HL-60/S4 treated with phorbol 12-myristate 13-acetate at 8.2 ng/mL for 4 days and 3 days (cell line): ENCODE measurements at regions not wholly inside any gene's neighbourhood (a gene's known extent, or its start where the extent isn't known, plus 50 kb on each side); places are given as distances from the start of the nearest gene placed in this dataset.

Source experiments
- in situ Hi-C: fragments of 300-500 bp; cut with MboI; formaldehyde crosslinking; loops from 2 replicates; pipeline ENCODE4 v1.15.0; 2022; ENCODE audit warnings: low sequenced_read_pairs

DNA sequence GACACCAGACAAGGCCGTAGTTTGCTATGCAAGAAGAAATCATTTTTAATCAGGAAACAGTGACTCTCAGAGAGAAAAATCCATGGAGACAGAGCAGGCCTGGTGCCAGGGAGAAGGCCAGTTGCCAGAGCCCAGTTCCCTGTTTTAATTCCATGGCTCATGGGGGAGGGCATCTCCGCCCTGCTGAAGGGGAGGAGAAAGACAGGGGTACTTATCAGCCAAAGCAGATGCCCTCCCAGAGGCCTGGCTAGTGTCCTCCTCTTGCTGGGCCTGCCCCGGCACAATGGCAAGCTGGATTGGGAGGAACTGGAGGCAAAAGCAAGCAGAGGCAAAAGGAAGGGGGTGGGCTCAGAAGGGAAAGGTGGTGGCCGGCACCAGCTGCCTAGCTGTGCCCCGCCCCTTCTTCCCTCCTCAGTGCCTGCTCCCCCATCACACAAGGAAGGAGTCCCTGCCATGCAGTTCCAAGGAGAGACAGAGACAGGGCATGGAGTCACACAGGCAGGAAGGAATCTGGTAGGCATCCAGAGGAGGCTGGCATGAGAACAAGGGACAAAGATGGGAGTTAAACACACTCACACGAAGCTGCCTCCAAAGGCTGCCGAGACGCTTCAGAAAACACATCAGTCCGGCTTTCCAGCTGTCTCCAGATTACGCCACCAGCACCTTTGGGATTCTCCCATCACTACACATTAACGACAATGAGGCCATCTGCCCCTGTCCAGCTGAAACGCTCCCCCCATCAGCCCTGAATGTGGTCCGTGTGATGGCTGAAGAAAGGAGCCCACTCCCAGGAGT is 591.8 kb downstream of the BUD13 start:
- in situ Hi-C loops = no loop called here

DNA sequence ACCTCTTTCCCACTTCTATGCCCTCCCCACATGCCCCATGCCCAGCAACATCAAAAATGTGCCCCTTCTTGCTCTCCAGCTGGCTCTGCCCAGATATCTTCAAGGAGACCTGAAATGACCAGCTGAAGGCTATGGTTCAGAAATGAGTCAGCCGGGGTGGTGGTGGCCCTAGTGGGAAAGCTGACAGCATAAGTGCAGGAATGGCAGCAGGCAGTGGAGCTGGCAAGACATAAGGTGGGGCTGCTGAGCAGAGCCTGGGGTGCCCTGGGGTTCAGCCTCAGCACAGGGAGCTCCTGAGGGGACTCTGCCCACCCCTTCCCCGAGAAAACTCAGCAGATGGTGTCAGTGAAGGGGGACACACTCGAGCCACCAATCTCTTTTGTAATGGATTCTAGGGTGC is 593.4 kb downstream of the BUD13 start:
- in situ Hi-C loops = no loop called here

DNA sequence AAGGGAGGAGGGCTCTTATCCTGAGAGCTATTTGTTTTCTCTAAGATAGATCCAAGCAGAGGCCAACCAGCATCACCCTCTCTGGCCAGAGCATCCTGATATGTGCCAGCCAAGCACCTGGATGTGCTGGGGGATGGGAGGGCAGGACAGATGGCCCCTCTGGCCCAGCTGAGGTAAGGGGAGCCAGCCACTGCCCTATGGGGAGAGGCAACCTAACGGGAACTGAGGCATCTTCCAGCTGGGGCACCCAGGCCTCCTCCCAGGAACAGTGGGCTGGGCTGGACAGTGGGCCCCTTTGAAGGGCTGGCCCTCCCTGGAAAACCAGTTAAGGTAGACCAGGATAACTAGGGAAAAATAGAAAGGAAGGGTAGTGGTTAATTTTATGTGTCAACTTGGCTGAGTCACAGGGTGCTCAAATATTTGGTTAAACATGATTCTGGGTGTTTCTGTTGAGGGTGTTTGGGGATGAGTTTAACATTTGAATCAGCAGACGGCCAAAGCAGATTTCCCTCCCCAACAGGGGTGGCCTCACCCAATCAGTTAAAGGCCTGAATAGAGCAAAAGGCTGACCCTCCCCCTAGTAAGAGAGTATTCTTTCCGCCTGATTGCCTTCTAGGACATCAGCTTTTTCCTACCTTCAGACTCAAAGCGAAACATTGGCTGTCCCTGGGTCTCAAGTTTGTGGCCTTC is 595.1 kb downstream of the BUD13 start:
- in situ Hi-C loops = no loop called here

DNA sequence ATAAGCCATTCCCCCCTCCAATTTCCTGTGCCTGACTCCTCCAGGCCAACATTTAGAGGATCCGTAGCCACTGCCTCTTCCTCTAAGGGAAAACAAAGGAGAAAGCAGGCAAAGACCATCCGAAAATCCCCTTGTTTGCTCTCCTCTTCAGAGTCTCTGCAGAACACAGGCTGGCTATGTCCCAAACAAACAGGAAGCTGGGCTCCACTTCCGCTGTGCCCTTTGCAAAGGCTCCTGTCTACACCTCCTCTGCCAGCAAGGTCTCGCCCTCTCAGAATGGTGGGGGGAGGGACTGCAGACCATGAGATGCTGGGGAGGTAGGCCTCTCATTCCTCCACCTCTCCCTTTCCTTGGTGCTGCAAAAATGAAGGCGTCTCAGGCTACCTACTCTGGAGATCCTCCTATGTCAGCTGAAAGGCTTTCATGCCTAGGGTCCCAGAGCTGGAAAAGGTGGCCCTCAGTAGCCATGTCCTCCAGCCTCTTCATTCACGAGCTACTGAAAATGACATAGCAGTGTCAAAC is 596.2 kb downstream of the BUD13 start:
- in situ Hi-C loops = no loop called here

DNA sequence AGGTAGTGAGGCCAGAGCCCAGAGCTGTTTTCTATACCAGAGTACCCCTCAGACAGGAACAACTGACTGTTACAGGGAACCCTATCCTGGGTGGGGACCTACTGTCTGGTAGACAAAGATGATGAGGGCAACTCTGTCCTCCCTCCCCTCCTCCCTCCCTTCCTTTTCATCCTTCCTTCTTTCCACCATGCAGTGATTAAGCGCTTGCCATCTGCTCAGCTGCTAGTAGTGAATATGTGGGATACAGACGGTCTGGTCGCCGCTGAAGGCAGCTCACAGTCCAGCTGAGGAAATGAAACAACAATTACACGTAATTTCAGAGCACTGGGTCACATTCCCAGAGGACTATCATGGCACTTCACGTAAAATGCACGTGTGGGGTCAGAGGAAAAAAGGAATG is 597.1 kb downstream of the BUD13 start:
- in situ Hi-C loops = no loop called here

DNA sequence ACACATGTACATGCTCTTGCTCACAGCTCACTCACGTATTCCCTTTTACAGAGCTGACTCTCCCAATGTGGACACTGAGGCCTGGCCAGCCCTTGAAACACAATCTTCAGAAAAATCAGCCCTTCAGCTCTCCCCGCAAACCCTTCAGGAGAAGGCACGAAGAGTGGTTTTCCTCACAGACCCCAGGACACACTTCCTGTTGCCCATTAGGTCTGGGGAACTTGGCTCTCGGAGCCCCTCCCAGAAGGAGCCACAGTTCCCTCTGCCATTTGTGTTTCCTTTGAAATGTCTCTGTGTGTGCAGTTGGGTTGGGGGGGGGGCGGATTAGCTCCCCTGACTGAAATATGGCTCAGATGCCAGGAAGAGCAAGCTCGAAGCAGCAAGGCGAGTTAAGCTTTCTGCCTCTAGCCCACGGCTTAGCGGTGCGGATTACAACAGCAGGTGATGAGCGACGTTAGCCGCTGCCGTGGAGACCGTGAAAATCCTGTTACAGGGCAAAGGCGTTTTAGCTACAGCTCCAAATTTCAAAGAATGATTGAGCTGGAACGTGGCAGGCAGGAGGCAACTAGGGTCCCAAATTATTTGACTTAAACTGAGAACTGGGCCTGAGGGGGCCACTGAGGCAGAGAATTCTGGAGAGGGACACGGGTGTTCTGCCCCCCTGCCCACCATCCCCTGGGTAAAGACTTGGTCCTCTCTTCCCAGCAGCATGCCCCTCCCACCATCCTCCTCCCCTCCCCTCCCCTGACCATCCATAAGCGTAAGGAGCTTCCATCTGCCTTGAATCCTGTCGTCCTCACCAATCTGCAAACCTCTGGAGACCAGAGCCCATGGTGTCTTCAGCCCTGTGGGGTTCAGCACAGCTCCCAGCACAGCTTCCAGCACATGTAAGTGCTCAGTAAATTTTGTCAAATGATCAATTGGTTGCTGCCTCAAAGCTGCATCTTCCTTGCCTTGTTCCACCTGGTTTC is 598.6 kb downstream of the BUD13 start:
- in situ Hi-C loops = no loop called here

DNA sequence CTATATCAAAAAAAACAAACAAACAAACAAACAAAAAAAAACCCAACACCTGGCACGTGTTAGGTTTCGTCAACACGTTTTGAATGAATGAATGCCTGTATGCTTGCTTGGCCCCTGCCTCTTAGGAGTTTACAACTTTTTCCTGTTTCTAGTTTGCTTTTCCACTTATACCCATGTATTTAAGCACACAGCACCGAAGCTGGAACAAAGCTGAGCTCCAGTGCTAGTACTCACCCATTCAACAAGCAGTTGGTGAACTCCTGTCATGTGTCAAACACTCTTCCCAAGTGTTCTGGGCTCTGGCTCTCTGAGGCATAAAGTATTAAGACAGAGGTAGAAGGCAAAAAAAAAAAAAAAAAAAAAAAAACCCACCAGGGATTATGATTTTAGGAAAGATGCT is 599.3 kb downstream of the BUD13 start:
- in situ Hi-C loops = no loop called here

DNA sequence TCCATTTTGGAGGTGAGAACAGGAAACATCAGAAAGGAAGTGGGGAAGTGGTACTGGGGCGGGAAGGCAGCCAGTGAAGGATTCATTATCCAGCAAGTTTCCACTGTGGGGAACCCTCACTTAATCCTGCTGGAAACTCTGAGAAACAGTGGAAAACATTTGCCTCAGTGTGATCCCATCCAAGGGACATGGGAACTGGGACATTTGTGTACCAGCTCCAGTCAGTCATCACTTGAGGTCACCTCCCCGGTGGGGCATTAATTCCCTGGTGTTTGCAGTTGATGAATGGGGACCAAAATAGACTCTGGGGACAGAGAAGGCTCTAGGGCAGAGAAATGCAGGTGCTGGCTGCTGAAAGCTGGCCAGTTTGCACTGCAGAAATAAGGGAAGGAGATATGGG is 599.9 kb downstream of the BUD13 start:
- in situ Hi-C loops = no loop called here

DNA sequence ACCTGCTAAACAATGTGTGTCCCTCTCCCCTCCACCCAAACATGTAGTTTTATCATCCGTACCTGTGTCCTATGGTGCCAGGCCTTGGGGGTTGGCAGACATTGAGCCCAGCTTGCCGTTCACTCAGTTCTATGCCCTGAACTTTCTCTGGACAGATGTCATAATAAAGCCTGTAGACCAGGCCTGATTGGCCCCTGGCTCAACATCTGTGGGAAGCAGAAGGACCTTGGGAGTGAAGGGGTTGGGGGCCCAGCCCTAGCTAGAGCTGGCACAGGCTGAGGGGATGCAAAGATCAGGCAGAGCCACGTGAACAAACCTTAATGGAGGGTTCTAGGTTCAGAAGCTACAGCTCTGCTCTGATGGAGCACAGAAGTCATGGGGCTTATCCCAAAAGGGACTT is 600.6 kb downstream of the BUD13 start:
- in situ Hi-C loops = no loop called here

DNA sequence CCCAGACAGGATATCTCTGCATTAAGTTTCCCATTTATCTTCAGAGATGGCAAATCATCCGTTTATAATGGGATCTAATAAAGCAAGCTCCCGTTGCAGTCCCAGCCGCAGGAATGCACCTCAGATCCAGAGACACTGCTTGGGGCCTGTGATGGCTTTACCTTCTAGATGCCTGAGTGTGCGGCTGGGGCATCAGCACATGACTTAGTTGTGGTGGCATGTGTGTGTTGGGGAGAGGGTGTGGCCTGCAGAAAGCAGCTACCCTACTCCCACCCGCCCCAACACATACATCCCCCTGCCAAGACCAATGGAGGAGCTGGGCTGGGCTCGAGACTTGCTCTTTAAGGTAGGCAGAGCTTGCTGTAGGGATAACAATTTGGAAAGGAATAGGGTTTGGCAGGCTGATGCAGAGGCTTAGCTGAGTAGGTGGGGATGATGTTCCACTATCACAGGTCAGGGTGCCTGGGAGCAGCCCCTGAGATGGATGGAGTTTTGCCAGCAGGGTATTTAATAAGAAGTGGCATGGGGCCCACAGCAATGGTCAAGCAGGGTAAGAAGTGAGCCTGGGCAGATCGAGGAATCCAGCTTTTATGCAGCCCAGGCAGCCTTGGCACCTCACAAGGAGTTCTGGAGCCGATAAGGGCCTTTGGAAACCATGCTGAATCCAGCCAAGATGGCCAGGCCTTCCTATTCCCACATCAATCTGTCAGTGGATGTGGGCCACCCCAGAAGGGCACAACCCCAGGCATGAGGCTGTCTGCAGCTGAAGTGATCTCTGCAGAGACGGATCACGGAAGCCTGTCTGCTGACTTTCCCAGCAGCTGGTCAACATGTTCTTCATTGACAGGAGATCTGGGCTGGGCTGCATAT is 601.3 kb downstream of the BUD13 start:
- in situ Hi-C loops = no loop called here

DNA sequence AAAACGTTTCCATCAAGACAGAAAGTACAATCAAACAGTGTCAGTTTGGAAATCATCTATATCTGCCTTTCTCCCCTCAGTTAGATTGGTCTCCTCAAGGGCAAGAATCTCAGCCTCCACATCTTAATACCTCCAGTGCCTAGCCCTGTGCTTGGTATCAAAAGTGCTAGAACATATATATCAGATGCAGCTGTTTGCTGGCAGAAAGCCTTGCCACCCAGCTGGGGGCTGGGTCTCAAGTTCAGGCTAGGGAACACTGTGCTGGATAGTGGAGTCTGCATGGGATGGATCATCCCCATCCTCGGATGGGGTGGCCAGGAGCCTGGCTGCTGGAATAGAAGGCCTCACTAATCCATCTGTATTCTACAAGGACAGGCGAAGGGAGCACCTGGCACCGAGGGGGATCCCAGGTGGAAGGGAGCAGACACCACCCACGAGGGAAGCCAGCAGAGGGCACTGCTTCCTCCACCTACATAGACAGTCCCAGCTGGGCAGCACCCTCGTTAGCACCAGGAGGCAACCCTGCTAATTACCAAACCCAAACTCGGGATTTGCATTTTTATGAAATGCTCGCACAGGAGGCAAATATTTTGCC is 602.2 kb downstream of the BUD13 start:
- in situ Hi-C loops = no loop called here

DNA sequence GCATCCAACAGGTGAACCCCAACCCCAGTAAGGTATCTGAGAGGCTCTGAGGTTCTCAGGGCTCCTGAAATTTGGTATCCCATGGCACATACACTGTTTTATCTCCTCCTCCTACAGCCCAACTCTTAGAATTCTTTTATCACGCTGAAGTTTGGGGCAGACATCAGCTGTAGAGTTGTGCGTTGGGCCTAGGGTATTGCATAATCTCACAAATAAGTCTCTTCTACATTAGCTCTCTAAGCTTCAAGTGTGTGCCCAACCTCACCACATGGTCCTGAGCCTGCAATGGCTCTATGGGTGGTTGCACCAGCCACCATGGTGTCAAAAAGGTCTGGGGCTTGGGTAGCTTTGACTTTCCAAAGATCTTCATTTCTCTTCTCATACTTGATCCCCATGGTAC is 603.0 kb downstream of the BUD13 start:
- in situ Hi-C loops = no loop called here

DNA sequence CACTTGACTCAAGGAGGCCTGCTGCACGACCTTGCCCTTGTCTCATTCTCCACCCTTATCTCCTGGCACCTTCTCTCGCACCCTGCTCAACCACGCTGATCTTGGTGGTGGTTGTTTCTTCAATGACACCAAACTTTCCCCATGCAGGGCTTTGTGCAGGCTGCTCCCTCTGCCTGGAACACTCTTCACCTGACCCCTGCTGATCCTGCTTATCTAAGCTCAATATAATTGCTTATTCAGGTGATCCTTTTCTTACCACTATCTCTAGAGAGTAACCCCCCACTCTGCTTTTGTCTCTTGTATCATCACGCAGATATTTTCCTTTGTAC is 604.4 kb downstream of the BUD13 start:
- in situ Hi-C loops = no loop called here

DNA sequence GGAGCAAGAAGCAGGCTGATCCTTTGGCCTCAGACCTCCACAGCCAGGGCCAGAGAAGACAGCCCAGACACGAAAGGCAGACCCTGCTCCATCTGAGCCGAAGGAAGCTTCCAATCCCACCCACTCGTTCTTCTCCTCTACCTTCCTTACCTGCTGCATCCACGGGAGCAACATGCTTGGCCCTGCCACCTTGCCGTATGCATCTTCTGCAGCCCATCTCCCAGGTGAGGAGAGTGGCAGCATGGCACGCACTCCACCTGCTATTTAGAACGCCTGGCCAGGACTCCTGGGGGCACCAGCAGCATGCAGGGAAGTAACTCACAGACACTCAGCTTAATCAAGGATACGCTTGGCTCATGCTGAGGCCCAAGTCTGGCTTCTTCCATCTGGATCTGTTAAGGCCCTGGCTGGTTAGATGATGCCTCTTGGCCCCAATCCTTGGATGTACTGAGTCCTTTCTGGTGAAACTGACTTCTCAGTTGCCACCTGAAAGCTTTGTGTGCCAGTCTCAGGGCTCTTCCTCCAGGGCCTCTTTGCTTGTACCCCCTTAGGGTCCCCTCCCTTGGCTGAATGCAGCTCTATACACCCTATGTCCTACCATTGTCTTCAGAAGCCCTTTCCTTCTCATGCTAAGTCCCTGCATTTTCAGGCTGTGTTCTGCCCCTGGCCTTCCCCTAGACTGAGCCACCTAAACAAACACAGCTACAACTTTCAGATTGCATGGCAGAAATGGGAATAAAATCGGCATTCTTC is 604.9 kb downstream of the BUD13 start:
- in situ Hi-C loops = no loop called here

DNA sequence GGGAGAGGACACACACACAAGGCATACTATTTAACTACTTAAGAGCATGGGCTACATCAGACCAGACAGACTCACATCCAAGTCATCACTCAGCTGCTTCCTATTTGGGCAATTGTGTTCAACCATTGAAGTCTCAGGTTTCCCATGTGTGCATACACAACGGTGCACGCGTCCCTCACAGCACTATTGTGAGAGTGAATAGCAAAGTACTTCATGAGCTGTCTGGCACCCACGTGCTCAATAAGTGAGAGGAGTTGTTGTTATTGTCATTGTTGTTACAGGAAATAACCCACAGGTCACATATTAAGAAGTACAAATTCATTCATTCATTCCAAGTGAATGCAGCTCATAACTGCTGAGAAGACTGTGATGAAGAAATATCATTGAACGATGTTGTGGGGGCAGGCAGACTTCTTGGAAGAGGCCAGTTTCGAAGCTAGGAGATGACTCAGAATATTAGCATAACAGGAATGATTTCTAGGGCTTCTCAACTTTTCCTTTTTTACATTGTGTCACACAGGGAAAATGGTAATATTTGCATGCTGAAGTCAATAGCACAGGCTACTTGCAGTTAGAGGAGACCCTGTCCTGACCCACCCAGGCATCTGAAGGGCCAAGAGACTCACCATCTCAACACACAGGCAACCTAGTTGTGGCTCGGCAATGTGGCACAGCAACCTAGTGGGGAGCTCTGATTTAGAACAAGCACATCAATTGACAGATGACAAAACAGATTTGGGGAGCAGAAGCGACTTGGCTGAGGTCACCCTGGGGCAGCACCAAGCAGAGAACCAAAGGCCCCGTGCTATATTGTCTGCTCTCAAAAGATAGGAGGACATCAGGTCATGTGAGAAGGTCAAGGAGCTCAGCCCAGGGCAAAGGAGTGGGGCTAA is 606.0 kb downstream of the BUD13 start:
- in situ Hi-C loops = no loop called here

DNA sequence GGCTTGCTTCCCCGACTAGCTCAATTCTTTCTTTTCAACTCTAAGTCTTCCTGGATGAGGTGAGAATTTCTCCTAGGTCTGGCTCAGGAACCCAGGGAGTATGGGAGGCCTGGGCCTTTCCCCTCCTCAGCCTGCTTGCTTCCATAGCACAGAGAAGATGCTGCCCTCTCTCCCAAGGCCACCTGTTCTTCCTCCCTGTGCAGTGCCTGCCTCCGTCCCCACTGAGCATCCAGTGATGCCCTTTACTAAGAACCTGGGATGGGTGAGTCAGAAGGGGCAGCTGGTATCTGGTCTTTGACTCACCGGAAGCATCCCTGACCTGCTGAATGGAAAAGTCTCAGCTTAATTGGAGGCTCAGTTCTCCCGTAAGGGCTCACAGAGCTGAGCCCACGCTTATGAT is 607.9 kb downstream of the BUD13 start:
- in situ Hi-C loops = no loop called here

DNA sequence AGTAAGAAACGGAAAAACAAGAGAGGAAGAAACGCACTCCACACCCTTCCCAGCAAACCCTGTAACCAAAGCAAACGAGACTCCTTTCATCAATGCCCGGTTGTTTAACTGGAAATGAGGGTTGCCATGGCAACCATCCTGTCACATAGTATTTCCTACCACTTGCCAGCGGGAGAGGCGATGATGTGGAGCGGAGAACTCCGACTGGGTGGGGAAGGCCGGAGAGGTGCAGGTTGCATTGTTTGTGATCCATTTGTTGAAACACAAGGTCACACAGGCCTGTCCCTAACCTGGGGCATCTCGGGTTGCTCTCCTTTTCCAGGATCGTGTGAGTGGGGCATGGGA is 609.9 kb downstream of the BUD13 start:
- in situ Hi-C loops = no loop called here

DNA sequence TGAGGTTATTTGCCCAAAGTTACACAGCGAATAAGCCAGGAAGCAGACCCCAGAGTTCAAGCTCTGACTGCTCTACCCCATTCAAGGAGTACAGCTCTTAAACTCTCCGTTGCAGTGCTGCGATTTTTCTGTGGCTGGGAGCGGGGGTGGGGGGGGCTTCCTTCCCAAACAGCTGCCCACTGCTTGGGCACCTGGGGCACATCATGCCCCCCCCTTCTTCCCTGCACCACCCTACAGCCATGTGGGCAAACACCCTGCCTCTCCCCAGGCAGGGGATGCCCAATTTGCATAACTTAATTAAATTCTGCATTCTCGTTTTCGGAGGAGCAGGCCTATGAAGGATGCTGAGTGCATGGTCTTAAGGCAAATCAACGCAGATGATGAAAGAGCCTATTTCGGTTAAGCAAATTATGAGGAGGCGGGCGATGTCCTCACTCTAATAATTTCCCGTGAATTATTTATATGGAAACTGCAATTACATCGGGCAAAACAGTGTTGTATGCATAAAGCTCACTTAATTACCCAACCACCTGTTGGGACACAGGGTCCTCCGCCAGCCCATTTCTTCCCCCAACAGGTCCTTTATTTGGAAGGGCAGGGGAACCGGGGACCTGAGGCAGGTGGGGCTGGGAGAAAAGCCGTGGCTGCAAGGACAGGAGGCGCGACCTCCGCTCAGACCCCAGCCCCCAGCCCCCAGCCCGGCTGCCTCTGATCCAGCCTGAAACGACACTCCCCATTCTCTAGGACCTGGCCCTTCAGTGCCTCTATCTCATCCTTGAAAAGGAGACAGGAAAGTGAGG is 610.5 kb downstream of the BUD13 start:
- in situ Hi-C loops = no loop called here
